ENCODE measurements at regions not wholly inside any gene's neighbourhood (a gene's known extent, or its start where the extent isn't known, plus 50 kb on each side); places are given as distances from the start of the nearest gene placed in this dataset.

DNA sequence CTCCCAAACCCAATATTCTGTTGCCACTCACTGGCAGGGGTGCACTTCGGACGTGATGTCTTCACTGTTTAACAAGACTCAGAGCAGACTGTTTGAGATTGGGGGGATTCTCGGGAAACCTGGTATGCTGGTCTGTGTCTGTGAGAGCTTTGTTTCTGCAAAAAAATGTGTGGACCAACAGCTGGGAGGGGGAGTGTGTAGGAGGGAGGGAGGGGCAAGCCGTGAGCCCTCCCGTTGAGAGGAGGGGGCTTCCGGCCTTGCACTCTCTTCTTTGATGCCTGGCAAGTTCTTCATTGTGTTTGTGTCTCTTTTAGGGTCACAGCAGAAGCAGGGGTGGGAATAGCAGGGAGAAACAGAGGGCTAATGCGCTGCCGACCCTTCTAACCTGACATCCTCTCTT, 74.9 kb upstream of the NDN start:
- POLR2A ChIA-PET, result no interaction called here
- H2AFZ ChIP-seq (ENCODE audit: low read depth, low read length, poor library complexity, severe bottlenecking), result no peak overlapping the region

DNA sequence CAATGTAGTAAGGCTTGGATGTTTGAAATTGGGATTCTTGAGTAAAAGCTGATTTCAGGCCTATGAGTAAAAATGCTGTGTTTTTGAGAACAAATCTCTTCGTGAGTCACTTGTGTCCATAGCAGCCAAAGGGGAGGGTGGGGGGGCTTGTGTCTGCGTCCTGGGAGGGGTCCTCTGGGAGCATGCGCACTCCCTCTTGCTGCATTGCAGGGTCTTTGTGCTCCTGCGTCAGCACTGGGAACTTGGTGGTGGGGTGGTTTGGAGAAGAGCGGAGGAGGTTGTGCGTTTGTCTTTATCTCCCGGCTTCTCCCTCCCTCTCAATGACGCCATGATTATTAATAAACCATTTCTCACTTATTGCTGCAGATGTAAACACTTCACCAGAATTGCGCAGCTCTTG, 75.9 kb upstream of the NDN start:
- no peak for DNase-seq (ENCODE audit: low read depth, low spot score)
- no peak for ATAC-seq
- no TSS peak for BruUV-seq (replicated peaks)
- Histone ChIP-seq H3K9me3 (ENCODE audit: control insufficient read depth in 1 of 2, insufficient read depth in 1 of 2, low read depth in 1 of 2, low read length in 2 of 2) (peaks cover 11 to 39% of the 10 kb centered on the region in 2 experiments; a peak in 2 of 4 replicates), H3K27me3 (ENCODE audit: insufficient read depth, low read length) (no peaks in the 10 kb centered on the region), H3K27ac (ENCODE audit: low read depth, low read length) (no peak overlapping the region), H3K4me2 (ENCODE audit: low read length) (no peak overlapping the region), H3K36me3 (ENCODE audit: control insufficient read depth in 1 of 2, insufficient read depth in 2 of 2, low read length in 2 of 2) (no peaks in the 10 kb centered on the region), H3K4me1 (ENCODE audit: control insufficient read depth in 1 of 2, insufficient read depth in 2 of 2, low read length in 2 of 2) (no peaks in the 10 kb centered on the region), H2AFZ (ENCODE audit: low read depth, low read length, poor library complexity, severe bottlenecking) (no peak overlapping the region), H3K79me2 (ENCODE audit: insufficient read depth, low read length) (no peaks in the 10 kb centered on the region), H3K9ac (ENCODE audit: low read length) (no peak overlapping the region), H4K20me1 (ENCODE audit: insufficient read depth) (no peaks in the 10 kb centered on the region), H3K9me2 (ENCODE audit: insufficient read depth) (no peaks in the 10 kb centered on the region), H3K4me3 (replicated peaks in 1 of 2; ENCODE audit: low read depth in 1 of 2, low read length in 2 of 2) (no peak overlapping the region)
- RAD21 ChIA-PET (ENCODE audit: low non-redundant PET in 1 of 2, low total read pairs in 2 of 2, uncharacterized antibody in 2 of 2, unreplicated experiment in 2 of 2), result no interaction called here
- CTCF ChIA-PET, result no interaction called here
- intact Hi-C loops (cut with micrococcal nuclease), result no loop called here
- POLR2A ChIA-PET, result no interaction called here
- TF ChIP-seq, protein P1, sequence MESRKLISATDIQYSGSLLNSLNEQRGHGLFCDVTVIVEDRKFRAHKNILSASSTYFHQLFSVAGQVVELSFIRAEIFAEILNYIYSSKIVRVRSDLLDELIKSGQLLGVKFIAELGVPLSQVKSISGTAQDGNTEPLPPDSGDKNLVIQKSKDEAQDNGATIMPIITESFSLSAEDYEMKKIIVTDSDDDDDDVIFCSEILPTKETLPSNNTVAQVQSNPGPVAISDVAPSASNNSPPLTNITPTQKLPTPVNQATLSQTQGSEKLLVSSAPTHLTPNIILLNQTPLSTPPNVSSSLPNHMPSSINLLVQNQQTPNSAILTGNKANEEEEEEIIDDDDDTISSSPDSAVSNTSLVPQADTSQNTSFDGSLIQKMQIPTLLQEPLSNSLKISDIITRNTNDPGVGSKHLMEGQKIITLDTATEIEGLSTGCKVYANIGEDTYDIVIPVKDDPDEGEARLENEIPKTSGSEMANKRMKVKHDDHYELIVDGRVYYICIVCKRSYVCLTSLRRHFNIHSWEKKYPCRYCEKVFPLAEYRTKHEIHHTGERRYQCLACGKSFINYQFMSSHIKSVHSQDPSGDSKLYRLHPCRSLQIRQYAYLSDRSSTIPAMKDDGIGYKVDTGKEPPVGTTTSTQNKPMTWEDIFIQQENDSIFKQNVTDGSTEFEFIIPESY (IDR thresholded peaks at IDR 0.05; ENCODE audit: extremely low read depth, insufficient replicate concordance, low read length), result no peak
- no peak for TF ChIP-seq SP1 (IDR thresholded peaks at IDR 0.05; ENCODE audit: low read depth)
- no peak for TF ChIP-seq SRF (IDR thresholded peaks at IDR 0.05; ENCODE audit: low read depth)
- no peak for TF ChIP-seq RAD21 (IDR thresholded peaks at IDR 0.05; ENCODE audit: low read depth)
- TF ChIP-seq EGR1 (IDR thresholded peaks at IDR 0.05; ENCODE audit: low read depth), result no peak
- TF ChIP-seq, protein P2, sequence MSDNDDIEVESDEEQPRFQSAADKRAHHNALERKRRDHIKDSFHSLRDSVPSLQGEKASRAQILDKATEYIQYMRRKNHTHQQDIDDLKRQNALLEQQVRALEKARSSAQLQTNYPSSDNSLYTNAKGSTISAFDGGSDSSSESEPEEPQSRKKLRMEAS (IDR thresholded peaks at IDR 0.05), result no peak
- no peak for TF ChIP-seq FOSL1 (IDR thresholded peaks at IDR 0.05; ENCODE audit: low read depth)
- TF ChIP-seq CEBPB (IDR thresholded peaks at IDR 0.05; ENCODE audit: low read depth), result no peak
- TF ChIP-seq, protein P3, sequence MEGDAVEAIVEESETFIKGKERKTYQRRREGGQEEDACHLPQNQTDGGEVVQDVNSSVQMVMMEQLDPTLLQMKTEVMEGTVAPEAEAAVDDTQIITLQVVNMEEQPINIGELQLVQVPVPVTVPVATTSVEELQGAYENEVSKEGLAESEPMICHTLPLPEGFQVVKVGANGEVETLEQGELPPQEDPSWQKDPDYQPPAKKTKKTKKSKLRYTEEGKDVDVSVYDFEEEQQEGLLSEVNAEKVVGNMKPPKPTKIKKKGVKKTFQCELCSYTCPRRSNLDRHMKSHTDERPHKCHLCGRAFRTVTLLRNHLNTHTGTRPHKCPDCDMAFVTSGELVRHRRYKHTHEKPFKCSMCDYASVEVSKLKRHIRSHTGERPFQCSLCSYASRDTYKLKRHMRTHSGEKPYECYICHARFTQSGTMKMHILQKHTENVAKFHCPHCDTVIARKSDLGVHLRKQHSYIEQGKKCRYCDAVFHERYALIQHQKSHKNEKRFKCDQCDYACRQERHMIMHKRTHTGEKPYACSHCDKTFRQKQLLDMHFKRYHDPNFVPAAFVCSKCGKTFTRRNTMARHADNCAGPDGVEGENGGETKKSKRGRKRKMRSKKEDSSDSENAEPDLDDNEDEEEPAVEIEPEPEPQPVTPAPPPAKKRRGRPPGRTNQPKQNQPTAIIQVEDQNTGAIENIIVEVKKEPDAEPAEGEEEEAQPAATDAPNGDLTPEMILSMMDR (IDR thresholded peaks at IDR 0.05 in 2 of 3, conservative IDR thresholded peaks at IDR 0.05 in 1 of 3; ENCODE audit: borderline replicate concordance in 1 of 3, insufficient read depth in 1 of 3, low read depth in 2 of 3, low read length in 2 of 3), result no peak

More for the DNA sequence above, 74.9 kb upstream of the NDN start:
- RAD21 ChIA-PET (ENCODE audit: low non-redundant PET in 1 of 2, low total read pairs in 2 of 2, uncharacterized antibody in 2 of 2, unreplicated experiment in 2 of 2), result no interaction called here
- no peaks in the 10 kb centered on the region for H3K36me3 ChIP-seq (ENCODE audit: control insufficient read depth in 1 of 2, insufficient read depth in 2 of 2, low read length in 2 of 2)
- no peaks in the 10 kb centered on the region for H3K4me1 ChIP-seq (ENCODE audit: control insufficient read depth in 1 of 2, insufficient read depth in 2 of 2, low read length in 2 of 2)
- DNase-seq (ENCODE audit: low read depth, low spot score), result no peak
- peaks cover 11 to 46% of the 10 kb centered on the region in 2 experiments; a peak in 2 of 4 replicates for H3K9me3 ChIP-seq (ENCODE audit: control insufficient read depth in 1 of 2, insufficient read depth in 1 of 2, low read depth in 1 of 2, low read length in 2 of 2)
- intact Hi-C loops (cut with micrococcal nuclease), result no loop called here
- H3K9me2 ChIP-seq (ENCODE audit: insufficient read depth), result no peaks in the 10 kb centered on the region
- no peak overlapping the region for H3K4me3 ChIP-seq (replicated peaks in 1 of 2; ENCODE audit: low read depth in 1 of 2, low read length in 2 of 2)
- TF ChIP-seq, protein P1 (IDR thresholded peaks at IDR 0.05; ENCODE audit: extremely low read depth, insufficient replicate concordance, low read length), result no peak
- TF ChIP-seq CBX3 (IDR thresholded peaks at IDR 0.05; ENCODE audit: low read depth) (no peak), CEBPB (IDR thresholded peaks at IDR 0.05; ENCODE audit: low read depth) (no peak), SP1 (IDR thresholded peaks at IDR 0.05; ENCODE audit: low read depth) (no peak), EGR1 (IDR thresholded peaks at IDR 0.05; ENCODE audit: low read depth) (no peak), SIN3A (IDR thresholded peaks at IDR 0.05; ENCODE audit: low read depth) (no peak), POLR2A (IDR thresholded peaks at IDR 0.05; ENCODE audit: borderline replicate concordance, extremely low read depth, insufficient read depth, insufficient read length) (no peak), POLR2AphosphoS5 (IDR thresholded peaks at IDR 0.05; ENCODE audit: low read depth, low read length) (no peak)
- H3K27me3 ChIP-seq (ENCODE audit: insufficient read depth, low read length), result no peaks in the 10 kb centered on the region
- no peak overlapping the region for H3K27ac ChIP-seq (ENCODE audit: low read depth, low read length)
- ATAC-seq, result no peak
- CTCF ChIA-PET, result no interaction called here
- H3K79me2 ChIP-seq (ENCODE audit: insufficient read depth, low read length), result no peaks in the 10 kb centered on the region
- H4K20me1 ChIP-seq (ENCODE audit: insufficient read depth), result no peaks in the 10 kb centered on the region
- H3K9ac ChIP-seq (ENCODE audit: low read length), result no peak overlapping the region
- no TSS peak for BruUV-seq (replicated peaks)
- H3K4me2 ChIP-seq (ENCODE audit: low read length), result no peak overlapping the region

Measured in HCT116 (cell line).